Bronchial epithelial cell (primary cell): ENCODE measurements at regions not wholly inside any gene's neighbourhood (a gene's known extent, or its start where the extent isn't known, plus 50 kb on each side); places are given as distances from the start of the nearest gene placed in this dataset.

ENCODE experiments used
- DNase-seq: peaks from one replicate; pipeline ENCODE4 v3.0.0-alpha.2; 2010; ENCODE audit warnings: low read depth
- FAIRE-seq: peaks from 2 replicates; lab custom pipeline; 2011; peaks lifted over from hg19 to GRCh38; lab: Jason Lieb, UNC
- H3K27me3 ChIP-seq: 2 replicates; pipeline ENCODE4 v1.5.1; 2011; ENCODE audit warnings: low read length; ENCODE audit not compliant: control insufficient read depth, insufficient read depth
- H3K36me3 ChIP-seq: 2 replicates; pipeline ENCODE4 v1.5.1; 2011; ENCODE audit warnings: low read length; ENCODE audit not compliant: control insufficient read depth, insufficient read depth
- H3K4me3 ChIP-seq: 2 replicates; pipeline ENCODE4 v1.5.1; 2011; ENCODE audit warnings: mild to moderate bottlenecking, low read depth, low read length, control low read depth
- TF ChIP-seq, protein P1 (sequence below): IDR thresholded peaks from 2 replicates; pipeline ENCODE4 v1.5.1; 2011; ENCODE audit warnings: mild to moderate bottlenecking, moderate library complexity, low read length, control low read depth, inconsistent platforms; ENCODE audit not compliant: insufficient read depth, severe bottlenecking

DNA sequence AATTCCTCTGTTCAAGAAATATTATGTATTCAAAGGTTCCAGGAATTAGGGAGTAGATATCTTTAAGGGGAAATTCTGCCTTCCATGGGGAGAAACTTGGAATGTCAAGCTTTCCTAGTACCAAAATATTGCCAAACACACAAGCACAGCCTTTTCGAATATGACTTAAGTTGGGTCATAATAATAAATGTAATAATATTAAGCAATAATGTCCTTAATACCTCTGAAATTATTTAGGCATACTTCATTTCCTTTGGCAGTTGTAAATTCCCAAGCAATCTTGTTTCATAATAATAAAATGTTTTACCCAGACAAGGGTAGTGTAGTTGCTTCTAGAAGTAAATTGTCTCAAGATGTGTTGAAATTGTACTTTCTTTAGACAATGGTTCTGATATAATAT, 630.3 kb upstream of the CDH18 start:
- H3K4me3 ChIP-seq = no peak overlapping the region
- no peaks in the 10 kb centered on the region for H3K27me3 ChIP-seq
- H3K36me3 ChIP-seq = no peaks in the 10 kb centered on the region
- DNase-seq = no peak
- TF ChIP-seq, protein P1, sequence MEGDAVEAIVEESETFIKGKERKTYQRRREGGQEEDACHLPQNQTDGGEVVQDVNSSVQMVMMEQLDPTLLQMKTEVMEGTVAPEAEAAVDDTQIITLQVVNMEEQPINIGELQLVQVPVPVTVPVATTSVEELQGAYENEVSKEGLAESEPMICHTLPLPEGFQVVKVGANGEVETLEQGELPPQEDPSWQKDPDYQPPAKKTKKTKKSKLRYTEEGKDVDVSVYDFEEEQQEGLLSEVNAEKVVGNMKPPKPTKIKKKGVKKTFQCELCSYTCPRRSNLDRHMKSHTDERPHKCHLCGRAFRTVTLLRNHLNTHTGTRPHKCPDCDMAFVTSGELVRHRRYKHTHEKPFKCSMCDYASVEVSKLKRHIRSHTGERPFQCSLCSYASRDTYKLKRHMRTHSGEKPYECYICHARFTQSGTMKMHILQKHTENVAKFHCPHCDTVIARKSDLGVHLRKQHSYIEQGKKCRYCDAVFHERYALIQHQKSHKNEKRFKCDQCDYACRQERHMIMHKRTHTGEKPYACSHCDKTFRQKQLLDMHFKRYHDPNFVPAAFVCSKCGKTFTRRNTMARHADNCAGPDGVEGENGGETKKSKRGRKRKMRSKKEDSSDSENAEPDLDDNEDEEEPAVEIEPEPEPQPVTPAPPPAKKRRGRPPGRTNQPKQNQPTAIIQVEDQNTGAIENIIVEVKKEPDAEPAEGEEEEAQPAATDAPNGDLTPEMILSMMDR = no peak
- no peak for FAIRE-seq

DNA sequence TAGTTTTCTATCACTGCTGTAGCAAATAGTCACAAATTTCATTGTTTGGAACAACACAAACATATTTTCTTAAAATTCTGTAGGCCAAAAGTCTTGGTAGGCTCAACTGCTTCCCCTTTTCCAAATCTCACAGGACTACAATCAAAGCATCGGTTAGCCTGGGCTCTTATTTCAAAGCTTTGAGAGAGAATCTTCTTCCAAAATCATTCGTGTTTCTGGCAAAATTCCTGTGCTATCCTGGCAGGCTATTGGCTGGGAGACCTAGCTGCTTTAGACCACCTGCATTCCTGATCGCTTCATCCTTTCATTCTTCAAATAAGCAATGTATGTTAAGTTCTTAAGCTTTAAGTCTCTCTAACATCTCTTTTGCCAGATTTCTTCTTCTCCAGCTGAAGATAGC, 629.8 kb upstream of the CDH18 start:
- Histone ChIP-seq H3K36me3 (no peaks in the 10 kb centered on the region), H3K4me3 (no peak overlapping the region), H3K27me3 (no peaks in the 10 kb centered on the region)
- FAIRE-seq = no peak
- DNase-seq = no peak
- TF ChIP-seq, protein P1 = no peak

DNA sequence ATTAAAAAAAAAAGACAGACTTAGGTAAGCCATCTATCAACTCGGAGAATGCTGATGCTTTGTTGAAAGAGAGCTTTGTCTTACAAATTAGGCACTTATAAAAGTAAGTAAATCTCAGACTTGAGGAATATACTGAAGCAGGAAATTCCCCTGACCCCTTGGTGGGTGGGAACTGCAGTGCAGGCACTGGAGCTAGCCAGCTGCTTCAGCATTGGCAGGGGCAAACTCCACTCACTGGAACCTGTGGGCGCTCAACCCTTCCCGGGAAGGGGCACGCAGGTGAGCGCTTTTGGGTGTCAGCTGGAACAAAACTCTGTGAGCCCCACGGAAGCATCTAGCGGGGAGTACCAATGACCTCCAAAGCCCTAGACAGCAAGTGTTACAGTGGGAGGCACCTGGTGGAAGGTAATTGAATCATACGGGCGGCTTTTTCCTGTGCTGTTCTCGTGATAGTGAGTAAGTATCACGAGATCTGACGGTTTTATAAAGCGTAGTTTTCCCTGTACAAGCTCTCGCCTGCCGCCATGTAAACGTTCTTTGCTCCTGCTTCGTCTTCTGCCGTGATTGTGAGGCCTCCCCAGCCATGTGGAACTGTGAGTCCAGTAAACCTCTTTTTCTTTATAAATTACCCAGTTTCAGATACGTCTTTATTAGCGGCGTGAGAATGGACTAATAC, 628.0 kb upstream of the CDH18 start:
- Histone ChIP-seq H3K27me3 (no peaks in the 10 kb centered on the region), H3K4me3 (no peak overlapping the region), H3K36me3 (no peaks in the 10 kb centered on the region)
- FAIRE-seq = no peak
- TF ChIP-seq, protein P1 = no peak
- DNase-seq = no peak

DNA sequence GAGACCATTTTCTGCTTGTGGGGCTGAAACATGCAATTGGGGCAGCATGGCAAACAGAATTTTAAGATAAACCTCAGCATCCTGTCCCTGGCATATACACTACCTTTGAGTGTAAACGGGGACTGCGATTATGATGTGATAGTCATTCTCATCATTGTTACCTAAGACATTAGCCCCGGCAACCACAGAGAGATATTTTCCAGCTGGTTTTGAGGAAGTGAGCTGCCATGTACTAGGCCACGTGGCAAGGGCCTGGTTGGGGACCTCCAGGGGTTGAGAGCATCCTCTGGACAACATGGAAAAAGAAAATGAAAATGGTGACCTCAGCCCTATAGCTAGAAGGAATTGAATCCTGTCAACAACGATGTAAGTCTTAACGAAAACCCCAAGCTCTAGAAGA, 623.6 kb upstream of the CDH18 start:
- H3K27me3 ChIP-seq = no peaks in the 10 kb centered on the region
- no peak overlapping the region for H3K4me3 ChIP-seq
- DNase-seq = no peak
- no peak for FAIRE-seq
- H3K36me3 ChIP-seq = no peaks in the 10 kb centered on the region
- TF ChIP-seq, protein P1 = no peak

DNA sequence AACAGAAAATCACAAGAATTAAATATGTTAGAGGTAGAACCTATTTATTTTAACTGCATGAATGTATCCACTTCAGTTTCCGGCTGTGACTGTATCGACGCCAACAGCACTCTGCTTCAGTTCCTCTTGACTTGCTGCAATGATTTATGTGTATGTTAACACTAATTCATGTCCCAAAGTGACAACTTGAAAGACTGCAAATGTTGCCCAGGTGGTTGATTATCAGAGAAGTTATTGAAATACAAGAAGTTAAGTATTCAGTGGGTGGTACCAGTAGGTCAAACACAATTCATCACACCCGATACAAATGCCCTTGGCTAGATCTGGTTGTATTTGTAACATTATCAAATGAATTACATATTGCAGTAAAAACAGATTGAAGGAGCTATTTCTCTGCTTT, 622.7 kb upstream of the CDH18 start:
- no peak for DNase-seq
- Histone ChIP-seq H3K27me3 (no peaks in the 10 kb centered on the region), H3K36me3 (no peaks in the 10 kb centered on the region), H3K4me3 (no peak overlapping the region)
- FAIRE-seq = no peak
- TF ChIP-seq, protein P1 = no peak

DNA sequence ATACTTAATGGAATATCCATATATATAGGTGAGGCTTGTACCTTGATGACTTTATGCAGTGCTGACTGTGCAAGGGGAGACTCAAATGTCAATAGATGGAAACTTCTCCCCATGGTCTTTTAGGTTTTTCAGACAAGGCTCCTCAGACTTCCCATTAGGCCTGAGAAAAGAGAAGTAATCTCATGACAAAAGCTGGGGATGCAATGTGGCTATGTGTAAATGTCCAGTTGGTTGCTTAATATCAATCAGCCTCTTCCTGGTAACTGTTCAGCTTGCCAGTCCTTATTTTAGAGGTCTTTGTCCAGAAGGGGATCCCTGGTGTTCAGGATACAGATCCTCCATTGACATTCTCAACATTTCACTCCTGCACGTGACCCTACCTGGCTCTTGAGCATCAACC, 621.1 kb upstream of the CDH18 start:
- DNase-seq = no peak
- Histone ChIP-seq H3K27me3 (no peaks in the 10 kb centered on the region), H3K4me3 (no peak overlapping the region), H3K36me3 (no peaks in the 10 kb centered on the region)
- TF ChIP-seq, protein P1 = no peak
- no peak for FAIRE-seq
